Esophagus muscularis mucosa (tissue), 4 donors: ENCODE measurements at regions not wholly inside any gene's neighbourhood (a gene's known extent, or its start where the extent isn't known, plus 50 kb on each side); places are given as distances from the start of the nearest gene placed in this dataset.

ENCODE experiments used
- DNase-seq: peaks from one replicate; pipeline ENCODE4 v3.0.0-alpha.2; 2017; ENCODE audit errors: extremely low spot score
- H3K27ac ChIP-seq, 4 donors: fragments of 200-600 bp; sonication (generic); replicated peaks in 1 of 4; 1 replicate in 3 of 4; 2 replicates in 1 of 4; pipeline ENCODE4 v1.5.1; 2016 to 2019; ENCODE audit warnings: mild to moderate bottlenecking in 1 of 4
- H3K27me3 ChIP-seq, 4 donors: fragments of 200-600 bp; sonication (generic); one replicate each; pipeline versions ENCODE4 v1.5.1 to v1.6.0; 2016 to 2019
- H3K36me3 ChIP-seq, 4 donors: fragments of 200-600 bp; sonication (generic); one replicate each; pipeline ENCODE4 v1.5.1; 2016 to 2019
- H3K4me1 ChIP-seq, 4 donors: fragments of 200-600 bp; sonication (generic); one replicate each; pipeline ENCODE4 v1.5.1; 2016 to 2019
- H3K4me3 ChIP-seq, 4 donors: fragments of 200-600 bp; sonication (generic); 1 replicate in 2 of 4; 2 replicates in 2 of 4; pipeline ENCODE4 v1.5.1; 2016 to 2019; ENCODE audit warnings: mild to moderate bottlenecking in 4 of 4, moderate library complexity in 1 of 4
- H3K9me3 ChIP-seq, 4 donors: fragments of 200-600 bp; sonication (generic); 1 replicate in 3 of 4; 2 replicates in 1 of 4; pipeline ENCODE4 v1.5.1; 2016 to 2019
- CTCF ChIP-seq, 3 experiments: fragments of 200-600 bp in 2 of 3; fragments of 450-650 bp in 1 of 3; sonication (generic) in 2 of 3; IDR thresholded peaks; one replicate each; pipeline ENCODE4 v1.5.1; 2017 to 2019; ENCODE audit warnings: antibody characterized with exemption in 3 of 3, mild to moderate bottlenecking in 2 of 3, moderate library complexity in 1 of 3
- EP300 ChIP-seq: sonication (generic); formaldehyde crosslinking; IDR thresholded peaks from one replicate; pipeline ENCODE4 v1.6.1; 2017; ENCODE audit warnings: antibody characterized with exemption
- POLR2A ChIP-seq: fragments of 450-650 bp; IDR thresholded peaks from one replicate; pipeline ENCODE4 v1.6.1; 2017; ENCODE audit warnings: antibody characterized with exemption, moderate library complexity, mild to moderate bottlenecking, low read depth
- POLR2AphosphoS5 ChIP-seq, 2 donors: sonication (generic); formaldehyde crosslinking; IDR thresholded peaks; one replicate each; pipeline ENCODE4 v1.6.1; 2017; ENCODE audit warnings: antibody characterized with exemption in 2 of 2
- WGBS: methylation state at CpG from one replicate; pipeline ENCODE4 v1.1.5; 2018; 5-methylcytosine and 5-hydroxymethylcytosine counted together
- intact Hi-C: fragments of 100-400 bp; cut with DNase I; formaldehyde crosslinking; loops from one replicate; pipeline ENCODE4 v1.15.1; 2023

DNA sequence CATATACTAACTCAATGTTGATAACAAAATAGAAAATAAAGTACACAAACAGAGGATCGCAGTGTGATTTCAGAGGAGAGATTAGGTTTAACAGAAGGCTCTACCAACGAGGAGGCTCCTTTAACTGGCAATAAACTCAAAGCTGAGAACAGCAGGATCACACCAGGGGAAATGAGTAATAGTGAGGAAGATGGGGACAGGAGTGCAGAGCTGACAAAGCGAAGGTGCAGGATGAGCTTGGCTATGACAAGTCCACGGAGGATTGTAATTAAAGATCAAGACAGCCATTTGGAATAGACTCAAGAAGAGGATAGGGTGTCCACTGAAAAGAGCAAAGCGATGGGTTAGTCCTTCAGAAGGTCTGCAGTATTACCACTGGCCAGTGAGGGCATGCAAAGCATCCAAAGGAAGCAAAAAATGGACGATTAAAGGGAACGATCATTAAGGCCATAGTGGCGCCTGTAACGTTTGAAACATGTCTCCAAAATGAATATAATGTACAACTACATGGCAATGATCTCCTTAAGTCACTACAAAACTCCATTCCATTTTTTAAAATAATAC, 85.3 kb downstream of the GRIN2B start:
- TF ChIP-seq EP300 (no peak), POLR2AphosphoS5 (IDR thresholded peaks at IDR 0.05) (no peak), CTCF (IDR thresholded peaks at IDR 0.05) (no peak), POLR2A (no peak)
- no peak overlapping the region for H3K4me3 ChIP-seq
- no peak for DNase-seq
- H3K36me3 ChIP-seq, result no peaks in the 10 kb centered on the region
- no peaks in the 10 kb centered on the region for H3K27me3 ChIP-seq
- H3K9me3 ChIP-seq, result no peaks in the 10 kb centered on the region
- 72% methylated on average over 9 of the region's 9 CpGs for WGBS
- H3K27ac ChIP-seq, result no peak overlapping the region
- intact Hi-C loops, result no loop called here
- H3K4me1 ChIP-seq, result no peaks in the 10 kb centered on the region

- no peaks in the 10 kb centered on the region for H3K36me3 ChIP-seq
- TF ChIP-seq CTCF (IDR thresholded peaks at IDR 0.05) (no peak), POLR2AphosphoS5 (IDR thresholded peaks at IDR 0.05) (no peak), EP300 (no peak), POLR2A (no peak)
- whole genome bisulfite sequencing, result 95% methylated on average over 2 of the region's 2 CpGs
- DNase-seq, result no peak
- no peak overlapping the region for H3K27ac ChIP-seq
- H3K9me3 ChIP-seq, result no peaks in the 10 kb centered on the region
- H3K4me3 ChIP-seq, result no peak overlapping the region
- H3K27me3 ChIP-seq, result no peaks in the 10 kb centered on the region
- no peaks in the 10 kb centered on the region for H3K4me1 ChIP-seq
- intact Hi-C loops, result no loop called here
These were observed 89.5 kb downstream of the GRIN2B start for GRCh38 chr12:13891902-13892301.

DNA sequence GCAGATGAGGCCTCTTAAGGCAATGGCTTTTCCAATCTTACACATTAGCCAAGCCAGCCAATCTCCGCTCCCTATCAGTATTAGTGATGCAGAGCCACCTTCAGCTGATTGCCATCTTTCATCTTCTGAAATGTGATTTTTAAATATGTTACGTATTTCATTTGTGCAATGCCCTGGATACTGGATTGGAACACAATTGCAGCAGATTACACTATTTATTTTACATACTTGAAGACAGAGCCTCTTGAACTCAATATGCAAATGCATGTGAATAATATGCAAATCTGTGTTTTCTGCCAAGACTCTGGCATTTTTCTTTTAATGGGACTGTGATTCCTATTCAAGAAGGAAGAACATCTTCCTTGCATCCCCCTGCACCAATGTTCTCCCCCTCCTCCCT, 90.5 kb downstream of the GRIN2B start:
- no peaks in the 10 kb centered on the region for H3K36me3 ChIP-seq
- no peak for DNase-seq
- TF ChIP-seq POLR2AphosphoS5 (IDR thresholded peaks at IDR 0.05) (no peak), EP300 (no peak), CTCF (IDR thresholded peaks at IDR 0.05) (no peak), POLR2A (no peak)
- intact Hi-C loops, result no loop called here
- WGBS, result 46% methylated on average over 2 of the region's 2 CpGs
- H3K4me3 ChIP-seq, result no peak overlapping the region
- no peaks in the 10 kb centered on the region for H3K9me3 ChIP-seq
- H3K4me1 ChIP-seq, result no peaks in the 10 kb centered on the region
- H3K27me3 ChIP-seq, result no peaks in the 10 kb centered on the region
- H3K27ac ChIP-seq, result no peak overlapping the region

DNA sequence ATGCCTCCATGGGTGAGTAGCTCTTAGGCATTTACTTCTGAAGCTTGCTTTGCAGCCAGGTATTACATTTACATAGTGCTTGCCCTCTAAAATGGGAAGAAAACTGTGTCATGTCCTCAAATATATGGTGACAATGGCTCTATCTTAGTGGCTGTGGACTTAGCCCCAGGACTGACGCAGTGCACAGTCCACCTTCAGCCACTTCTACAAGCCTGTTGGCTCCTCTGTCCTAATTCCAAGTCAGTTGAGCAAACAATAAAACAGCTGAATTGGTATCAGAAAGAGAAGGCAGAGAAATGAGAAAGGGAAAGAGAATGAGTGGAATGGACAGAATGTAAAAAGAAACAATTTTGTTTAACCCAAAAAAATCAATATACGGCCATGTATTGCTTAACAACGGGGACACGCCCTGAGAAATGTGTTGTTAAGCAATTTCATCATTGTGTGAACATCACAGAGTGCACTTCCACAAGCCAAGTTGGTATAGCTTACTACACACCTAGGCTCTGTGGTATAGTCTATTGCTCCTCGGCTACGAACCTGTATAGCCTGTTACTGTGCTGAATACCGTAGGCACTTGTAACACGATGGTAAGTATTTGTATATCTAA, 93.5 kb downstream of the GRIN2B start:
- H3K27ac ChIP-seq, result no peak overlapping the region
- TF ChIP-seq POLR2A, result no peak
- TF ChIP-seq EP300, result no peak
- TF ChIP-seq POLR2AphosphoS5 (IDR thresholded peaks at IDR 0.05), result no peak
- TF ChIP-seq CTCF (IDR thresholded peaks at IDR 0.05), result no peak
- no peaks in the 10 kb centered on the region for H3K9me3 ChIP-seq
- H3K4me1 ChIP-seq, result no peaks in the 10 kb centered on the region
- H3K4me3 ChIP-seq, result no peak overlapping the region
- intact Hi-C loops, result no loop called here
- no peaks in the 10 kb centered on the region for H3K36me3 ChIP-seq
- 92% methylated on average over 8 of the region's 8 CpGs for WGBS
- DNase-seq, result no peak
- no peaks in the 10 kb centered on the region for H3K27me3 ChIP-seq

DNA sequence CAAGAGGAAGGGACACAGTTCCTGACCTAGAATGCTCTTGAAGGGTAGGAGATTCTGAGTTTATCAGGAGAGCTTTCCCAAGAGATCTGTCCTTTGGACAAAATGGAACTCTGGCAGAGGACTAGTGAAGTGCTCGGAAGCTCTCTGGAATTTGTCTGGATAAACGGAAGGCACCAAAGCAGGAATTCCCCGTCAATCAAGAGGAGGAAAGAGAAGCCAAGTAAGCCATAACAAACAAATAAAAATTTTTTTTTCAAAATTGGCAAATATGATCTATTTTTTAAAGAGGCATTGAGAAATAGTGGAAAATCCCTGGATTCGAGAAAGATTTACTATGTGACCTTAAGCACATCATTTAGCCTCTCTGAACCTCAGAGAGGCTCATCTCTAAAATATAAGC, 99.2 kb downstream of the GRIN2B start:
- TF ChIP-seq POLR2AphosphoS5 (IDR thresholded peaks at IDR 0.05) (no peak), EP300 (no peak), POLR2A (no peak), CTCF (IDR thresholded peaks at IDR 0.05) (no peak)
- Histone ChIP-seq H3K9me3 (no peaks in the 10 kb centered on the region), H3K27ac (no peak overlapping the region), H3K27me3 (no peaks in the 10 kb centered on the region), H3K4me3 (no peak overlapping the region), H3K36me3 (no peaks in the 10 kb centered on the region), H3K4me1 (no peaks in the 10 kb centered on the region)
- DNase-seq, result no peak
- WGBS, result 63% methylated on average over 4 of the region's 4 CpGs
- intact Hi-C loops, result no loop called here
